ENCODE measurements at regions not wholly inside any gene's neighbourhood (a gene's known extent, or its start where the extent isn't known, plus 50 kb on each side); places are given as distances from the start of the nearest gene placed in this dataset.
"Not testable (repeated sequence)": the region's sequence is repeated elsewhere in the genome, so short reads cannot be mapped to it uniquely, and the experiment has no call there.

- Histone ChIP-seq H3K4me3 (ENCODE audit: low read length) (no peak overlapping the region), H3K9me3 (replicated peaks; ENCODE audit: control insufficient read depth, low read depth, low read length) (no peaks in the 10 kb centered on the region), H3K4me1 (ENCODE audit: control insufficient read depth, insufficient read depth, low read length) (no peaks in the 10 kb centered on the region), H3K36me3 (ENCODE audit: control insufficient read depth, insufficient read depth, low read length) (no peaks in the 10 kb centered on the region), H3K27ac (ENCODE audit: low read length) (no peak overlapping the region), H3K27me3 (ENCODE audit: control insufficient read depth, insufficient read depth, low read length) (no peaks in the 10 kb centered on the region)
- DNase-seq: no peak
- WGBS (ENCODE audit: insufficient coverage): 91% methylated on average over 5 of the region's 5 CpGs
Measured at GRCh38 chr2:8345200-8345599, 336.7 kb upstream of the ID2 start.

- no peak overlapping the region for H3K27ac ChIP-seq (ENCODE audit: low read length)
- H3K9me3 ChIP-seq (replicated peaks; ENCODE audit: control insufficient read depth, low read depth, low read length): no peaks in the 10 kb centered on the region
- no CpG with 5 or more reads among the region's 7 CpGs for WGBS (ENCODE audit: insufficient coverage)
- no peaks in the 10 kb centered on the region for H3K4me1 ChIP-seq (ENCODE audit: control insufficient read depth, insufficient read depth, low read length)
- H3K27me3 ChIP-seq (ENCODE audit: control insufficient read depth, insufficient read depth, low read length): no peaks in the 10 kb centered on the region
- H3K36me3 ChIP-seq (ENCODE audit: control insufficient read depth, insufficient read depth, low read length): no peaks in the 10 kb centered on the region
- no peak overlapping the region for H3K4me3 ChIP-seq (ENCODE audit: low read length)
- DNase-seq: no peak
Measured at GRCh38 chr2:8346208-8346607, 335.6 kb upstream of the ID2 start.

GRCh38 chr2:8346706-8347430 lies 335.0 kb upstream of the ID2 start:
- no peaks in the 10 kb centered on the region for H3K4me1 ChIP-seq (ENCODE audit: control insufficient read depth, insufficient read depth, low read length)
- H3K27me3 ChIP-seq (ENCODE audit: control insufficient read depth, insufficient read depth, low read length): no peaks in the 10 kb centered on the region
- no peak overlapping the region for H3K27ac ChIP-seq (ENCODE audit: low read length)
- H3K4me3 ChIP-seq (ENCODE audit: low read length): no peak overlapping the region
- no peaks in the 10 kb centered on the region for H3K9me3 ChIP-seq (replicated peaks; ENCODE audit: control insufficient read depth, low read depth, low read length)
- no peak for DNase-seq
- 50% methylated on average over 1 of the region's 5 CpGs for WGBS (ENCODE audit: insufficient coverage)
- no peaks in the 10 kb centered on the region for H3K36me3 ChIP-seq (ENCODE audit: control insufficient read depth, insufficient read depth, low read length)

GRCh38 chr2:8348911-8349310 lies 332.9 kb upstream of the ID2 start:
- not testable (repeated sequence) for H3K36me3 ChIP-seq (ENCODE audit: control insufficient read depth, insufficient read depth, low read length); H3K4me1 ChIP-seq (ENCODE audit: control insufficient read depth, insufficient read depth, low read length); H3K9me3 ChIP-seq (replicated peaks; ENCODE audit: control insufficient read depth, low read depth, low read length); H3K4me3 ChIP-seq (ENCODE audit: low read length); H3K27ac ChIP-seq (ENCODE audit: low read length); H3K27me3 ChIP-seq (ENCODE audit: control insufficient read depth, insufficient read depth, low read length); DNase-seq
- no CpG with 5 or more reads among the region's 4 CpGs for WGBS (ENCODE audit: insufficient coverage)

- H3K9me3 ChIP-seq (replicated peaks; ENCODE audit: control insufficient read depth, low read depth, low read length): peaks cover 5% of the 10 kb centered on the region
- no CpG with 5 or more reads among the region's 4 CpGs for WGBS (ENCODE audit: insufficient coverage)
Measured at GRCh38 chr2:8352296-8352695, 329.6 kb upstream of the ID2 start.

GRCh38 chr2:8352989-8353388 lies 328.9 kb upstream of the ID2 start:
- Histone ChIP-seq H3K4me3 (ENCODE audit: low read length) (no peak overlapping the region), H3K36me3 (ENCODE audit: control insufficient read depth, insufficient read depth, low read length) (no peaks in the 10 kb centered on the region), H3K27me3 (ENCODE audit: control insufficient read depth, insufficient read depth, low read length) (no peaks in the 10 kb centered on the region), H3K27ac (ENCODE audit: low read length) (no peak overlapping the region), H3K4me1 (ENCODE audit: control insufficient read depth, insufficient read depth, low read length) (peaks cover 4% of the 10 kb centered on the region), H3K9me3 (replicated peaks; ENCODE audit: control insufficient read depth, low read depth, low read length) (peaks cover 5% of the 10 kb centered on the region)
- DNase-seq: no peak
- WGBS (ENCODE audit: insufficient coverage): no CpG with 5 or more reads among the region's 1 CpG

More at GRCh38 chr2:8352296-8352695, 329.6 kb upstream of the ID2 start:
- Histone ChIP-seq H3K4me3 (ENCODE audit: low read length) (no peak overlapping the region), H3K4me1 (ENCODE audit: control insufficient read depth, insufficient read depth, low read length) (peaks cover 4% of the 10 kb centered on the region), H3K27ac (ENCODE audit: low read length) (no peak overlapping the region), H3K36me3 (ENCODE audit: control insufficient read depth, insufficient read depth, low read length) (no peaks in the 10 kb centered on the region), H3K27me3 (ENCODE audit: control insufficient read depth, insufficient read depth, low read length) (no peaks in the 10 kb centered on the region)
- DNase-seq: no peak

- WGBS (ENCODE audit: insufficient coverage): 32% methylated on average over 3 of the region's 7 CpGs
- DNase-seq: peak; percentile 50
- Histone ChIP-seq H3K36me3 (ENCODE audit: control insufficient read depth, insufficient read depth, low read length) (no peaks in the 10 kb centered on the region), H3K4me3 (ENCODE audit: low read length) (no peak overlapping the region), H3K27ac (ENCODE audit: low read length) (no peak overlapping the region), H3K27me3 (ENCODE audit: control insufficient read depth, insufficient read depth, low read length) (no peaks in the 10 kb centered on the region), H3K4me1 (ENCODE audit: control insufficient read depth, insufficient read depth, low read length) (peaks cover 4% of the 10 kb centered on the region), H3K9me3 (replicated peaks; ENCODE audit: control insufficient read depth, low read depth, low read length) (peaks cover 5% of the 10 kb centered on the region)
Measured at GRCh38 chr2:8355102-8355859, 326.6 kb upstream of the ID2 start.

- Histone ChIP-seq H3K27me3 (ENCODE audit: control insufficient read depth, insufficient read depth, low read length) (no peaks in the 10 kb centered on the region), H3K36me3 (ENCODE audit: control insufficient read depth, insufficient read depth, low read length) (no peaks in the 10 kb centered on the region), H3K27ac (ENCODE audit: low read length) (no peak overlapping the region), H3K9me3 (replicated peaks; ENCODE audit: control insufficient read depth, low read depth, low read length) (peaks cover 5% of the 10 kb centered on the region), H3K4me3 (ENCODE audit: low read length) (no peak overlapping the region), H3K4me1 (ENCODE audit: control insufficient read depth, insufficient read depth, low read length) (peaks cover 4% of the 10 kb centered on the region)
- peak; percentile 26 for DNase-seq
- 72% methylated on average over 6 of the region's 8 CpGs for WGBS (ENCODE audit: insufficient coverage)
Measured at GRCh38 chr2:8357738-8358518, 323.9 kb upstream of the ID2 start.

GRCh38 chr2:8361930-8362329 lies 319.9 kb upstream of the ID2 start:
- no peak overlapping the region for H3K4me3 ChIP-seq (ENCODE audit: low read length)
- 94% methylated on average over 4 of the region's 8 CpGs for WGBS (ENCODE audit: insufficient coverage)
- no peaks in the 10 kb centered on the region for H3K36me3 ChIP-seq (ENCODE audit: control insufficient read depth, insufficient read depth, low read length)
- no peak for DNase-seq
- H3K27me3 ChIP-seq (ENCODE audit: control insufficient read depth, insufficient read depth, low read length): no peaks in the 10 kb centered on the region
- no peak overlapping the region for H3K27ac ChIP-seq (ENCODE audit: low read length)
- H3K4me1 ChIP-seq (ENCODE audit: control insufficient read depth, insufficient read depth, low read length): no peaks in the 10 kb centered on the region
- H3K9me3 ChIP-seq (replicated peaks; ENCODE audit: control insufficient read depth, low read depth, low read length): peaks cover under 1% of the 10 kb centered on the region

- no peak overlapping the region for H3K4me3 ChIP-seq (ENCODE audit: low read length)
Measured at GRCh38 chr2:8363161-8363560, 318.7 kb upstream of the ID2 start.

More at GRCh38 chr2:8363161-8363560, 318.7 kb upstream of the ID2 start:
- H3K9me3 ChIP-seq (replicated peaks; ENCODE audit: control insufficient read depth, low read depth, low read length): no peaks in the 10 kb centered on the region
- H3K27ac ChIP-seq (ENCODE audit: low read length): no peak overlapping the region
- DNase-seq: no peak
- WGBS (ENCODE audit: insufficient coverage): 83% methylated on average over 1 of the region's 6 CpGs
- H3K36me3 ChIP-seq (ENCODE audit: control insufficient read depth, insufficient read depth, low read length): no peaks in the 10 kb centered on the region
- H3K4me1 ChIP-seq (ENCODE audit: control insufficient read depth, insufficient read depth, low read length): no peaks in the 10 kb centered on the region
- H3K27me3 ChIP-seq (ENCODE audit: control insufficient read depth, insufficient read depth, low read length): no peaks in the 10 kb centered on the region

Data from muscle of leg (tissue), 3 donors.